ENCODE measurements at regions not wholly inside any gene's neighbourhood (a gene's known extent, or its start where the extent isn't known, plus 50 kb on each side); places are given as distances from the start of the nearest gene placed in this dataset.

DNA sequence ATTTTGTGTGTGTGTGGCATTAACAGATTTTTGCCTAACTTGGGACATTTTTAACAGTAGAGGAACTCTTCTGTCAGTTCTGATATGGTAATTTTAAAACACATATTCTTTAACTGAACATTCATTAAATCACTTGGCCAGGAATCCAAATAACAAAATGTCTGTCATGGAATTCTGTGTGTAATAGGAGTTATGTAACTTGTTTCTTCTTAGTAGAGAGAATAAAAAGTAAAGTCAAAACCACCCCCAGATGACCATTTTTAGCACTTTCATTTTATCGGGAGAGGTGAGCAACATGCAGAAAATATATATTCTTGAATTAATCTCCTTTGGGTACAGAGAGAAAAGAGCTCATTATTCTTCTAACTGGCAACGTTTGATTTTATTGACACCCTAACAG, 1740.3 kb downstream of the STIM2 start:
- TF ChIP-seq, protein P1, sequence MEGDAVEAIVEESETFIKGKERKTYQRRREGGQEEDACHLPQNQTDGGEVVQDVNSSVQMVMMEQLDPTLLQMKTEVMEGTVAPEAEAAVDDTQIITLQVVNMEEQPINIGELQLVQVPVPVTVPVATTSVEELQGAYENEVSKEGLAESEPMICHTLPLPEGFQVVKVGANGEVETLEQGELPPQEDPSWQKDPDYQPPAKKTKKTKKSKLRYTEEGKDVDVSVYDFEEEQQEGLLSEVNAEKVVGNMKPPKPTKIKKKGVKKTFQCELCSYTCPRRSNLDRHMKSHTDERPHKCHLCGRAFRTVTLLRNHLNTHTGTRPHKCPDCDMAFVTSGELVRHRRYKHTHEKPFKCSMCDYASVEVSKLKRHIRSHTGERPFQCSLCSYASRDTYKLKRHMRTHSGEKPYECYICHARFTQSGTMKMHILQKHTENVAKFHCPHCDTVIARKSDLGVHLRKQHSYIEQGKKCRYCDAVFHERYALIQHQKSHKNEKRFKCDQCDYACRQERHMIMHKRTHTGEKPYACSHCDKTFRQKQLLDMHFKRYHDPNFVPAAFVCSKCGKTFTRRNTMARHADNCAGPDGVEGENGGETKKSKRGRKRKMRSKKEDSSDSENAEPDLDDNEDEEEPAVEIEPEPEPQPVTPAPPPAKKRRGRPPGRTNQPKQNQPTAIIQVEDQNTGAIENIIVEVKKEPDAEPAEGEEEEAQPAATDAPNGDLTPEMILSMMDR (IDR thresholded peaks at IDR 0.05; ENCODE audit: insufficient read depth, low read depth, low read length) = no peak
- H3K4me3 ChIP-seq (ENCODE audit: low read depth, low read length) = no peak overlapping the region
- DNase-seq (ENCODE audit: low read depth) = no peak

DNA sequence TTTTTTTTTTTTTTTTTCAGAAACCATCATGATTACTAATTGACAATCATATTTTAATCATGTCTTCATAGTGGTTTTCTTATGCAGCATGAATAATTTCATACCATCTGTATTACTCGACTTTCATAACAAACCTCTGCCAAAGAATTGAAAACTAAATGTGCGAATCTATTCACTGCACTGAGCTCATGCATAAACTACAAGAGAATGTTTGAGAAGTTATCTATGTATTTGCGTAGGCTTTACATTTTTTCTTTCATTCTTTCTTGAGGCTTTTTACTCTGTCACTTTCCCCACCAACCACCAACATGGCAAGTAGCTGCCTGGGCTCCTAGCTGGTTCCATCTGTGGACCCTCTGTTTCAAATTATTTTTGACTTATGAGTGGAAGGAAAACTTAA, 1761.0 kb downstream of the STIM2 start:
- H3K4me3 ChIP-seq (ENCODE audit: low read depth, low read length) = no peak overlapping the region
- no peak for DNase-seq (ENCODE audit: low read depth)
- TF ChIP-seq, protein P1 (IDR thresholded peaks at IDR 0.05; ENCODE audit: insufficient read depth, low read depth, low read length) = no peak

DNA sequence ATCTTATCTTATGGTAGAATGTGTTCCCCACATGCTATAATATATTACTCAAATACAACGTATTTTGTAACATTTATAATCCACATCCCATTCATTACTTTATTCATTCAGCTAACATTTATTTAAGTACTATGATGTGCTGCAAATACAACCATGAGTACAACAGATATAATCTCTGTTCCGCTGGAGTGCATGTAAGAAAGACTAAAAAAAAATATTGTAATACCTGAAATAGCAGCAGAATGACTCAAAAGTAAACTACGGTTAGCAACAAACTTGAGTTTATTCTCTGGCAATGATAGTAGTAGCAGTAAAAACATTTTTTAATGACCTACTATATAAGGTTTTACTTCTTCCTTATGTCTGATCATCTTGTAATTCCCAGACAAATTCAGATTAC, 1776.3 kb downstream of the STIM2 start:
- TF ChIP-seq, protein P1 (IDR thresholded peaks at IDR 0.05; ENCODE audit: insufficient read depth, low read depth, low read length) = no peak
- peak; percentile 64 for DNase-seq (ENCODE audit: low read depth)
- no peak overlapping the region for H3K4me3 ChIP-seq (ENCODE audit: low read depth, low read length)

- TF ChIP-seq, protein P1 (IDR thresholded peaks at IDR 0.05; ENCODE audit: insufficient read depth, low read depth, low read length) = no peak
- peak; percentile 5 for DNase-seq (ENCODE audit: low read depth)
- H3K4me3 ChIP-seq (ENCODE audit: low read depth, low read length) = no peak overlapping the region
Measured at GRCh38 chr4:28639747-28640146, 1779.1 kb downstream of the STIM2 start.

DNA sequence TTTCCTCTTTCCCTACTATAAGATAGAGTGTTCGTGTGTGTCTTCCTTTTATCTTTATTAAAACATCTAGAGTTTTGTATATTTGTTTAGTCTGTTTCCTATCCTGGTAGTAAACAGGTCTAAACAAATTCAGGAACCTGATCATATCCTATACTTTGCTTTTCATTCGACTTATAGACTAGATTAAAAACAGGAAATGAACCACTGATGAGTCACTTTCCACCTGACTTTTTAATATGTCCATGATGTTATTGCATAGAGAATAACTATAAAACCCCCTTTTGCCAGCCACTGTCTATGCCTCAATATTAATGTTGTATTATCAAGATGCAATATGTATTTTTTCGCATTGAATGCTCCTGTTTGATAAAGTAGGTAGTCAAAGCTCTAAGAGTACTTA, 1794.0 kb downstream of the STIM2 start:
- TF ChIP-seq, protein P1 (IDR thresholded peaks at IDR 0.05; ENCODE audit: insufficient read depth, low read depth, low read length) = no peak
- H3K4me3 ChIP-seq (ENCODE audit: low read depth, low read length) = no peak overlapping the region
- no peak for DNase-seq (ENCODE audit: low read depth)

DNA sequence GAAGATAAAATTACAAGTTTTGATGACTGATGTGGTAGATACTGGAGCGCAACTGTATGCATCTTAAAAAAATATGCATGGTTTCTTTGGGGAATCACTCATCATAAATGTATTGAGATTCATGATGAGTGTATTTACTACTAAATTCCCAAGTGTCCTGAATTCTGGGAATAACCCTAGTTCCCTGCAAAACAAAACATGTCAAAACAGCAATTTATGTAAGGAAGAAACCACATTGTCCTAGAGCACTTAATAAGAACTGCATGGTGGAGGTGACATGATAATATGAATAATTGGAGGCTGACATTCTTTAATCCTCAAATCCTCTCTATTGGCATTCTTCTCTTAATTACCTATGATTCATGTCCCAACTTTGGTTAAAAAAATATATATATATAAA, 1804.7 kb downstream of the STIM2 start:
- H3K4me3 ChIP-seq (ENCODE audit: low read depth, low read length) = no peak overlapping the region
- TF ChIP-seq, protein P1 (IDR thresholded peaks at IDR 0.05; ENCODE audit: insufficient read depth, low read depth, low read length) = no peak
- no peak for DNase-seq (ENCODE audit: low read depth)

DNA sequence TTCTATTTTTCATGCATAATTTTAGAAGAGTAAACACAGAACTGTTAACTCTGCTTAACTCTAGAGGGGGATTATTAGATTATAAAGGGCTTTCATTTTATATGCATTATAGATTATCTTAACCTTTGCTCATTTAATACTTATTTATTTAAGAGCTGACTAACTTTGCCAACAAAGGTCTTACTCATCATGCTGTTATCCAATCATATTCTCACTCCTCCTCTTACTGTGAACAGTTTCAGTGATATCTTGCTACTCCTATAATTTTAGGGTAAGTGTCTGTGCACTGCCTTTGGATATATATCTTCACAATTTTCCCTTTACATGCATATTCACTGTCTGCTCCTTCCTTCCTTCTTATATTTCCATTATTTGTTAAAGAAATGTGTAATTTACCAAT, 1814.9 kb downstream of the STIM2 start:
- TF ChIP-seq, protein P1 (IDR thresholded peaks at IDR 0.05; ENCODE audit: insufficient read depth, low read depth, low read length) = no peak
- DNase-seq (ENCODE audit: low read depth) = no peak
- H3K4me3 ChIP-seq (ENCODE audit: low read depth, low read length) = no peak overlapping the region
